SK-N-SH treated with all-trans-retinoic acid at 6 μM for 48 hours (cell line): ENCODE measurements at regions not wholly inside any gene's neighbourhood (a gene's known extent, or its start where the extent isn't known, plus 50 kb on each side); places are given as distances from the start of the nearest gene placed in this dataset.

ENCODE experiments used
- ATAC-seq: fragments of 200-7000 bp; cut with Tn5 transposase; 3 replicates; pipeline ENCODE4 v1.9.1; 2020; ENCODE audit warnings: mild to moderate bottlenecking, moderate library complexity
- ARNTL ChIP-seq: fragments of 450-650 bp; formaldehyde crosslinking; IDR thresholded peaks from 2 replicates; pipeline ENCODE4 v1.5.0; 2020; ENCODE audit warnings: low read depth, mild to moderate bottlenecking, moderate library complexity, borderline replicate concordance
- BACH2 ChIP-seq: fragments of 250-450 bp; sonication (Bioruptor Pico); IDR thresholded peaks from 2 replicates; pipeline ENCODE4 v1.9.0; 2021; ENCODE audit warnings: mild to moderate bottlenecking, borderline replicate concordance
- CREB5 ChIP-seq: fragments of 250-450 bp; sonication (Bioruptor Pico); IDR thresholded peaks from 2 replicates; pipeline ENCODE4 v1.5.1; 2020; ENCODE audit warnings: low read depth, mild to moderate bottlenecking, moderate library complexity
- CSDC2 ChIP-seq: fragments of 250-450 bp; sonication (Bioruptor Pico); IDR thresholded peaks from 2 replicates; pipeline ENCODE4 v1.5.0; 2020; ENCODE audit warnings: mild to moderate bottlenecking, moderate library complexity
- CSRNP3 ChIP-seq: fragments of 250-450 bp; sonication (Bioruptor Pico); IDR thresholded peaks from 2 replicates; pipeline ENCODE4 v1.5.1; 2021; ENCODE audit warnings: mild to moderate bottlenecking, moderate library complexity
- ESRRG ChIP-seq: fragments of 250-450 bp; sonication (Bioruptor Pico); IDR thresholded peaks from 2 replicates; pipeline ENCODE4 v1.6.1; 2021; ENCODE audit warnings: mild to moderate bottlenecking
- GLIS3 ChIP-seq: fragments of 250-450 bp; sonication (Bioruptor Pico); IDR thresholded peaks from 2 replicates; pipeline ENCODE4 v1.5.0; 2020; ENCODE audit warnings: mild to moderate bottlenecking, moderate library complexity
- ISL1 ChIP-seq: fragments of 250-450 bp; sonication (Bioruptor Pico); IDR thresholded peaks from 2 replicates; pipeline ENCODE4 v2.1.2; 2022; ENCODE audit warnings: mild to moderate bottlenecking, moderate library complexity
- OSR1 ChIP-seq: fragments of 250-450 bp; sonication (Bioruptor Pico); IDR thresholded peaks from 2 replicates; pipeline ENCODE4 v1.8.0; 2022; ENCODE audit warnings: moderate library complexity, mild to moderate bottlenecking, inconsistent platforms
- PATZ1 ChIP-seq: fragments of 250-450 bp; sonication (Bioruptor Pico); IDR thresholded peaks from 2 replicates; pipeline ENCODE4 v1.8.0; 2020; ENCODE audit warnings: mild to moderate bottlenecking, moderate library complexity, borderline replicate concordance
- PPARA ChIP-seq: fragments of 250-450 bp; sonication (Bioruptor Pico); IDR thresholded peaks from 2 replicates; pipeline ENCODE4 v1.5.0; 2020; ENCODE audit warnings: mild to moderate bottlenecking, borderline replicate concordance
- RARB ChIP-seq: fragments of 250-450 bp; sonication (Bioruptor Pico); IDR thresholded peaks from 2 replicates; pipeline ENCODE4 v1.8.0; 2021; ENCODE audit warnings: mild to moderate bottlenecking, moderate library complexity
- SNAI2 ChIP-seq: fragments of 250-450 bp; sonication (Bioruptor Pico); IDR thresholded peaks from 2 replicates; pipeline ENCODE4 v1.5.0; 2020; ENCODE audit warnings: mild to moderate bottlenecking, moderate library complexity
- TCF4 ChIP-seq: fragments of 250-450 bp; sonication (Bioruptor Pico); IDR thresholded peaks from 2 replicates; pipeline ENCODE4 v1.8.0; 2021; ENCODE audit warnings: mild to moderate bottlenecking, moderate library complexity, borderline replicate concordance
- TOX ChIP-seq: fragments of 250-450 bp; sonication (Bioruptor Pico); IDR thresholded peaks from 2 replicates; pipeline ENCODE4 v1.8.0; 2021; ENCODE audit warnings: mild to moderate bottlenecking, moderate library complexity, borderline replicate concordance
- TSHZ2 ChIP-seq: fragments of 250-450 bp; sonication (Bioruptor Pico); IDR thresholded peaks from 2 replicates; pipeline ENCODE4 v1.5.0; 2020; ENCODE audit warnings: mild to moderate bottlenecking, moderate library complexity
- ZC3H10 ChIP-seq: fragments of 250-450 bp; sonication (Bioruptor Pico); IDR thresholded peaks from 2 replicates; pipeline ENCODE4 v1.5.1; 2021; ENCODE audit warnings: mild to moderate bottlenecking, moderate library complexity
- ZFP3 ChIP-seq: fragments of 250-450 bp; sonication (Bioruptor Pico); IDR thresholded peaks from 2 replicates; pipeline ENCODE4 v1.5.0; 2020; ENCODE audit warnings: mild to moderate bottlenecking, moderate library complexity
- ZFP30 ChIP-seq: fragments of 450-650 bp; formaldehyde crosslinking; IDR thresholded peaks from 2 replicates; pipeline ENCODE4 v1.5.0; 2022; ENCODE audit warnings: mild to moderate bottlenecking, moderate library complexity
- ZNF565 ChIP-seq: fragments of 450-650 bp; formaldehyde crosslinking; conservative IDR thresholded peaks from 2 replicates; pipeline ENCODE4 v1.5.0; 2020; ENCODE audit warnings: low read depth, mild to moderate bottlenecking, moderate library complexity
- ZNF70 ChIP-seq: fragments of 450-650 bp; formaldehyde crosslinking; IDR thresholded peaks from 2 replicates; pipeline ENCODE4 v1.5.0; 2020; ENCODE audit warnings: mild to moderate bottlenecking, moderate library complexity
- ZNF8 ChIP-seq: fragments of 450-650 bp; formaldehyde crosslinking; IDR thresholded peaks from 2 replicates; pipeline ENCODE4 v1.5.0; 2020; ENCODE audit warnings: mild to moderate bottlenecking, moderate library complexity

GRCh38 chr15:62380011-62380410, 214.9 kb upstream of the C2CD4B start:
- ATAC-seq, result no peak; the same call in 2 of the 3 replicates
- TF ChIP-seq ZNF8 (CRISPR knock-in tag) (no peak), CSRNP3 (no peak), CSDC2 (CRISPR knock-in tag) (no peak), ZC3H10 (CRISPR knock-in tag) (no peak), SNAI2 (CRISPR knock-in tag) (no peak), GLIS3 (CRISPR knock-in tag) (no peak)

GRCh38 chr15:62382046-62382445, 217.0 kb upstream of the C2CD4B start:
- ATAC-seq, result no peak
- TF ChIP-seq ZFP30 (CRISPR knock-in tag), result no peak
- TF ChIP-seq ESRRG (CRISPR knock-in tag), result no peak
- no peak for TF ChIP-seq ISL1

- ATAC-seq, result peak; percentile 77
- TF ChIP-seq TSHZ2 (0 out of 2 replicates have a peak, but pooled peaks have one; percentile 34), BACH2 (CRISPR knock-in tag) (no peak)
Observed at GRCh38 chr15:62389885-62390790, 225.1 kb upstream of the C2CD4B start, which contains the start of gene TLN2. TLN2 (plus strand) TSS chr15:62390550.

- TF ChIP-seq CREB5 (CRISPR knock-in tag), result no peak
- TF ChIP-seq CSRNP3, result no peak
- TF ChIP-seq TCF4, result no peak
- TF ChIP-seq ZNF565, result no peak
- TF ChIP-seq PATZ1 (CRISPR knock-in tag), result no peak
- no peak for TF ChIP-seq ISL1
- no peak for TF ChIP-seq CSDC2 (CRISPR knock-in tag)
- TF ChIP-seq ZNF70 (CRISPR knock-in tag), result no peak
- no peak for TF ChIP-seq TOX (CRISPR knock-in tag)
- TF ChIP-seq GLIS3 (CRISPR knock-in tag), result no peak
- no peak for TF ChIP-seq ARNTL
- no peak for TF ChIP-seq RARB (CRISPR knock-in tag)
- TF ChIP-seq ZFP3 (CRISPR knock-in tag), result no peak
- no peak for TF ChIP-seq ZFP30 (CRISPR knock-in tag)
- no peak for TF ChIP-seq PPARA
- no peak for TF ChIP-seq OSR1
- peak; percentile 68 for ATAC-seq
Observed at GRCh38 chr15:62390791-62391640, 225.9 kb upstream of the C2CD4B start.
